NT2/D1 (cell line): ENCODE measurements at regions not wholly inside any gene's neighbourhood (a gene's known extent, or its start where the extent isn't known, plus 50 kb on each side); places are given as distances from the start of the nearest gene placed in this dataset.

ENCODE experiments used
- DNase-seq: peaks from one replicate; pipeline ENCODE4 v3.0.0-alpha.2; 2011; ENCODE audit warnings: low read depth, low spot score
- H3K27me3 ChIP-seq: 2 replicates; pipeline ENCODE4 v1.6.0; 2011; ENCODE audit warnings: mild to moderate bottlenecking; ENCODE audit not compliant: insufficient read length, insufficient read depth
- H3K36me3 ChIP-seq: 2 replicates; pipeline ENCODE4 v1.6.1; 2011; ENCODE audit warnings: mild to moderate bottlenecking, low read length, mixed read lengths; ENCODE audit not compliant: insufficient read depth, insufficient read length
- H3K4me1 ChIP-seq: 2 replicates; pipeline ENCODE4 v1.5.1; 2011; ENCODE audit not compliant: insufficient read depth, insufficient read length
- H3K4me3 ChIP-seq: 2 replicates; pipeline ENCODE4 v1.5.1; 2011; ENCODE audit warnings: low read depth; ENCODE audit not compliant: insufficient read length
- H3K9ac ChIP-seq: 2 replicates; pipeline ENCODE4 v1.6.0; 2011; ENCODE audit warnings: low read depth; ENCODE audit not compliant: insufficient read length
- H3K9me3 ChIP-seq: 2 replicates; pipeline ENCODE4 v1.5.1; 2011; ENCODE audit warnings: mild to moderate bottlenecking, low read length; ENCODE audit not compliant: insufficient read depth
- SUZ12 ChIP-seq: IDR thresholded peaks from 2 replicates; pipeline ENCODE4 v1.6.1; 2011; ENCODE audit not compliant: insufficient read length, insufficient read depth; ENCODE audit errors: extremely low read depth
- YY1 ChIP-seq: IDR thresholded peaks from 2 replicates; pipeline ENCODE4 v1.6.1; 2011; ENCODE audit not compliant: insufficient read length, insufficient read depth
- ZNF274 ChIP-seq: IDR thresholded peaks from 2 replicates; pipeline ENCODE4 v1.6.1; 2011; ENCODE audit warnings: mild to moderate bottlenecking, low read depth, low read length

GRCh38 chr1:14141656-14142055, 441.7 kb downstream of the PRDM2 start:
- Histone ChIP-seq H3K4me3 (no peak overlapping the region), H3K4me1 (peaks cover 4% of the 10 kb centered on the region), H3K9ac (no peak overlapping the region), H3K9me3 (no peaks in the 10 kb centered on the region), H3K36me3 (no peaks in the 10 kb centered on the region), H3K27me3 (no peaks in the 10 kb centered on the region)
- TF ChIP-seq SUZ12 (no peak), ZNF274 (no peak), YY1 (no peak)
- no peak for DNase-seq

GRCh38 chr1:14142397-14143100, 442.6 kb downstream of the PRDM2 start:
- Histone ChIP-seq H3K9ac (no peak overlapping the region), H3K27me3 (no peaks in the 10 kb centered on the region), H3K4me3 (no peak overlapping the region), H3K36me3 (no peaks in the 10 kb centered on the region), H3K9me3 (no peaks in the 10 kb centered on the region), H3K4me1 (peaks cover 2% of the 10 kb centered on the region)
- no peak for DNase-seq
- TF ChIP-seq SUZ12 = no peak
- TF ChIP-seq ZNF274 = no peak
- TF ChIP-seq YY1 = no peak

GRCh38 chr1:14143777-14144176, 443.8 kb downstream of the PRDM2 start:
- H3K4me1 ChIP-seq = no peaks in the 10 kb centered on the region
- TF ChIP-seq SUZ12 (no peak), ZNF274 (no peak), YY1 (no peak)

GRCh38 chr1:14148526-14148925, 448.5 kb downstream of the PRDM2 start:
- Histone ChIP-seq H3K27me3 (no peaks in the 10 kb centered on the region), H3K9me3 (no peaks in the 10 kb centered on the region), H3K4me3 (no peak overlapping the region), H3K36me3 (no peaks in the 10 kb centered on the region), H3K4me1 (no peaks in the 10 kb centered on the region), H3K9ac (no peak overlapping the region)
- TF ChIP-seq SUZ12 (no peak), ZNF274 (no peak), YY1 (no peak)
- DNase-seq = no peak

More at GRCh38 chr1:14143777-14144176, 443.8 kb downstream of the PRDM2 start:
- no peaks in the 10 kb centered on the region for H3K27me3 ChIP-seq
- no peak for DNase-seq
- no peaks in the 10 kb centered on the region for H3K9me3 ChIP-seq
- H3K4me3 ChIP-seq = no peak overlapping the region
- H3K9ac ChIP-seq = no peak overlapping the region
- no peaks in the 10 kb centered on the region for H3K36me3 ChIP-seq

GRCh38 chr1:14149431-14149830, 449.1 kb upstream of the KAZN start:
- Histone ChIP-seq H3K9ac (no peak overlapping the region), H3K9me3 (no peaks in the 10 kb centered on the region), H3K4me3 (no peak overlapping the region), H3K27me3 (no peaks in the 10 kb centered on the region), H3K36me3 (no peaks in the 10 kb centered on the region), H3K4me1 (no peaks in the 10 kb centered on the region)
- TF ChIP-seq SUZ12 (no peak), ZNF274 (no peak), YY1 (no peak)
- no peak for DNase-seq

- H3K36me3 ChIP-seq = no peaks in the 10 kb centered on the region
- no peaks in the 10 kb centered on the region for H3K4me1 ChIP-seq
- no peak overlapping the region for H3K9ac ChIP-seq
- no peak for DNase-seq
- H3K27me3 ChIP-seq = no peaks in the 10 kb centered on the region
- H3K4me3 ChIP-seq = no peak overlapping the region
- no peaks in the 10 kb centered on the region; the same call in 1 of the 2 replicates for H3K9me3 ChIP-seq
- no peak for TF ChIP-seq YY1
- TF ChIP-seq SUZ12 = no peak
- TF ChIP-seq ZNF274 = no peak
Measured at GRCh38 chr1:14156543-14156942, 441.9 kb upstream of the KAZN start.

GRCh38 chr1:14160781-14161180, 437.7 kb upstream of the KAZN start:
- H3K9me3 ChIP-seq = peaks cover 4% of the 10 kb centered on the region; the same call in 1 of the 2 replicates
- TF ChIP-seq SUZ12 = no peak
- no peak for TF ChIP-seq ZNF274
- no peak for TF ChIP-seq YY1
- H3K4me1 ChIP-seq = no peaks in the 10 kb centered on the region
- no peak overlapping the region for H3K4me3 ChIP-seq
- no peak overlapping the region for H3K9ac ChIP-seq
- DNase-seq = no peak
- no peaks in the 10 kb centered on the region for H3K27me3 ChIP-seq
- no peaks in the 10 kb centered on the region for H3K36me3 ChIP-seq
